GM20431 (cell line): ENCODE measurements at regions not wholly inside any gene's neighbourhood (a gene's known extent, or its start where the extent isn't known, plus 50 kb on each side); places are given as distances from the start of the nearest gene placed in this dataset.

ENCODE experiments used
- in situ Hi-C: fragments of 300-500 bp; cut with MseI, MboI; formaldehyde crosslinking; loops from one replicate; pipeline ENCODE4 v1.15.0; 2020; ENCODE audit warnings: low sequenced_read_pairs; ENCODE audit not compliant: unreplicated experiment

GRCh38 chr5:8304341-8304740 lies 435.4 kb downstream of the MTRR start:
- in situ Hi-C loops = no loop called here

DNA sequence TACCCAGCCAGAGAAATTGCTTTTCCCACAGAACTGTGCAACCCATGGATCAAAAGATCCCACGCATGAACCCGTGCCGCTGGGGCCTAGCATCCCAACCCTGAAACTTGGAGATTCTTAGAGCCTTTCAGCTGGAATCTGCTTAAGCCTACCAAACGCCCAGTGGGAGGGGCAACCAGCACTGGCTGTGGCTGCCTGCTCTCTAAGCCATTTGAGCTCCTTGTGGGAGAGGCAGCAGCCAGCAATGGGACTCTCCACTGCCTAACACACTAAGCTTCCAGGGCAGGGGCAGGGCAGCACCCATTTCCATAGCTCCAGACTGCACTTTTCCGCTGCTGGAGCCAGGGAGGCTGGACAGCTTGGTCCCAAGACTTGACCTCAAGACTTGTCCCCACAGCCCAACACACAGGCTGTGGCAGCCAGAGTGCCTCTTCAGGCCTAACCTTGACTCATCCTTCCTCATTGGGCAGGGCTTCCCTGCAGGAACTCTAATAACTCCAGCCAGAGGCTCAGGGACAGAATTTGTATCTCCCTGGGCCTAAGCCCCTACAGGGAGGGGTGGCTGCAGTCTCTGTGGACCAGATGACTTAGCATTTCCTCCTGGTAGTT lies 437.4 kb downstream of the MTRR start:
- in situ Hi-C loops = no loop called here

DNA sequence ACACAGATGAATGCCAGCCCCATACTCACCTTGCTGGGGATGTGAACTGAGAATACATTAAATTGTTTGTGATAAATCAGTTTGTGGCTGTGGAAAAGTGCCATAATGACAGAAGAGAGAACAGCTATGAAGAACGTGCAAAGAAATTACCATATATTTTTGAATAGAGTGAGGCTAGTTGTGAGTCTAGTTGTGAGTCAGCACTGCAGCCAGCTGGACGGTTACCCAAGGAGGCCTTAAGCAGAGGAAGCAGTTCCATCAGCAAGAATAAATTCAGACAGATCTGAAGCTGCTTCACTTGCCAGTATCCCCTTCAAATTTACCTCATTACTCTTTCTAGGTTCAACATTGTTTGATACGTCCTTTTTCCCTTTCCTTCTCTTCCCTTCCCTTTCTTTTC lies 446.0 kb downstream of the MTRR start:
- in situ Hi-C loops = no loop called here

DNA sequence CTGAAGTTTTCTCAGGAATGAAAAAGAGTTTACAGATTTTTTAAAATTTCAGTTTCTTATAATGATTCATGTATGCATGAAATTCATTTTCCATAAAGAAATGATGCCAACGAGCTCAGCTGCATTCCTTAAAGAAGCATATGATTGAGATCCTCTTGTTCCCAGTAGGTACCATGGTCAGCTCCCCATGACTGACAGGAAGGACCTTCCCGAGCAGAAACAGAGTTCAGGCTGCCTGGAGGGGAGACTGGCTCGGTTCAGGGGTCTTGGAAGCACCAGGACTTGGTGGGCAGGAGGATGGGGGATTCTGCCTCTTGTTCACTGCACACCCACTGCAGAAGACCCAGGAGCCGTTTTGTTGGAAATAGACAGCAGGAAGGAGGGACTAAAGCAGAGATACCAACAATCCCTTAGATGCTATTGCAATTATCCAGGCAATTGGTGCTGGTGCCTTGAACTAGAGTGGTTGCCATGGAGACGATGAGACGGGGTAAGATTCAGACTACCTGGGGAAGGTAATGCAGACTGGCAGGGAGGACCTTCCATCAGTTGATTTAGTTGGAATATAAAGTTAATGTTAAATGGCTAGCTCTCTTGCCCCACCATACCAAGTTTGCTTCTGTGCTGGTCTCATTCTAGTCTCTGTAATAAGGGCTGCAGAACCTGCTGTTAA lies 447.8 kb downstream of the MTRR start:
- in situ Hi-C loops = no loop called here

DNA sequence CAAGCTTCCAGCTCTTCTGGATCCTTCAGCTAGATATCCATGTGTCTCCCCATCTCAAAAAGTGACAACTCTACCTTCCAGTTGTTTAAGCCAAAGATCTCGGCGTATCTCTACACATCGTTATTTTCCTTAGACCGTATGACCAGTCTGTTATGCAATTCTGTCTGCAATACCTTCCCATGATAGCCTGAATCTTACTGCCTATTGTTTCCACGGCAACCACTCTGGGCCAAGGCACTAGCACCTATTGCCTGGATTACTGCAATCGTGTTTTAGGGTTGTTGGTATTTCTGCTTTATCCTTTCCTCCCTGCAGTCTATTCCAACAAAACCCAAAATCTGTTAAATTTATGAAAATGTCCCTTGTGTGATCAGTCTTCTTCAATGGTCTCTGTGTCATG lies 448.4 kb downstream of the MTRR start:
- in situ Hi-C loops = no loop called here

DNA sequence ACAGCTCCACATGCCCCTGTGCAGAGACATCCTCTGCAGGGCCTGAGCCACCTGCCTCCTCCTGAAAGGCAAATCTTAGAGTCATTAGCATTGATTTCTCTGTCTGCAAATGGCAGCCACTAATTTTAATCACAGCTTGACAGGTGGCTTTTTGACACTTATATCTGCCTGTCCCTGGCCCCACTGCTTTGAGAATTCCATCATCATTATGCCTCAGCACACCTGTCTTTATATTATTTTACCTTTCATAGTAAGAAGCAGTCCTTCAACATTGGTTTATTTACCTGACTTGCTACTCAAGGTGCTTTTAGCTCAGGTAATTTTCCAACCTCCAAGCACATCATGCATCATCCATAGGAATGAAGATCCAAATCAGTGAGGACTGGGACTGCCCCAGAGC lies 451.3 kb downstream of the MTRR start:
- in situ Hi-C loops = no loop called here

DNA sequence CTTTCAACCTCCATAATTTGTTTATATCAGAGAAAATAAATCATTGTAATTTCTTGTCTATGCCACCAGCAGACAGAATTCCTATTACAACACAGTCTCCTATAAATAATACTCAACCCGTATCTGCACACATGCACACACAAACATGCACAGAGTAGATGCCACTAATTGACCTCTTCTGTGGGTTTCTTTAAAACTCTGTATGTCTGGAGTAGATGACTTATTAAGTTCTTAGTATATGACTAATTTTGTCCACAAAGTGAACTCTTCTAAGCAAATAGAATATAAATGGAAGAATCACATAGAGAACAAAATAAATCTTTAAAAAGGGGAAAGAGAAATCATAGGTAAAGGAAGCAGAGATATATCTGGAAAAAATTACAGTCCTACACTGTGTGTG lies 452.3 kb downstream of the MTRR start:
- in situ Hi-C loops = no loop called here

DNA sequence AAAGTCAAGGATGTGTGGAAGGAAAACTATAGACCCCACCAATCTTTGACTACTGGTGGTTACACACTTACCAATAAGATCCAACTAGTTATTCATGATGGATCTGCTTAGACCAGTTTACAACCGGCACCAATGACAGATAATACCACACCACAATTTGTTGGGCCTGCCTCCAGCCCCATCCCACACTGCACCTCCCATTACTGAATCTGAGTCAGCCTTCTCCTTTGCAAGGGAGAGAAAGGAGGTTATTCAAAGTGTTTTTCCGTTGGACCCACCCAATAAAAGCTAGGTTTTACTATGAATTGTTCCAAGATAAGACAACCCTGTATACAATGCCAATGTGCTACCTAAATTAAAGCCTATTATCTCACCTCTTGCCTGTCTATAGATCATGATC lies 453.5 kb downstream of the MTRR start:
- in situ Hi-C loops = no loop called here

DNA sequence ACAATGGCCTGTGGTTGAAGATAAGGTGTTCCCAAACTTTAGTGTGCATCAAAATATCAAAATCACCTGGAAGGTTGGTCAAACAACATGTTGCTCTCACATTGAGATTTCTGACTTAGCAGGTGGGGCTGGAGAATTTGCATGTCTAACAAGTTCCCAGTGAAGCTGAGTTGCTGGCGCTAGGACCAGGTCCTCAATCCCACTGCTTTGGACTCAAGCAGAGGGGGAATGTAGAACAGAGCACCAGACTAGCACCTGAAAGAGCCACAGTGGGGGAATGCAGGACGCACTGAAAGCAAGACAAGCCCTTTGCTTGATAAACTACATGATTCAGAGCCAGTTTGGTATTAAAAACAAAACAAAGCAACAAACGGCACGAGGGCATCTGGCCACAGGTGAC lies 458.1 kb downstream of the MTRR start:
- in situ Hi-C loops = no loop called here

GRCh38 chr5:8329773-8330172 lies 460.8 kb downstream of the MTRR start:
- in situ Hi-C loops = no loop called here

GRCh38 chr5:8332666-8333445 lies 463.9 kb downstream of the MTRR start:
- in situ Hi-C loops = no loop called here

GRCh38 chr5:8333485-8333884 lies 464.5 kb downstream of the MTRR start:
- in situ Hi-C loops = no loop called here

- in situ Hi-C loops = no loop called here
Measured at GRCh38 chr5:8333977-8334376, 465.0 kb downstream of the MTRR start.

GRCh38 chr5:8340261-8340660 lies 471.3 kb downstream of the MTRR start:
- in situ Hi-C loops = no loop called here

- in situ Hi-C loops = no loop called here
Measured at GRCh38 chr5:8340739-8341344, 471.9 kb downstream of the MTRR start.

- in situ Hi-C loops = no loop called here
Measured at GRCh38 chr5:8341406-8341805, 472.5 kb downstream of the MTRR start.

DNA sequence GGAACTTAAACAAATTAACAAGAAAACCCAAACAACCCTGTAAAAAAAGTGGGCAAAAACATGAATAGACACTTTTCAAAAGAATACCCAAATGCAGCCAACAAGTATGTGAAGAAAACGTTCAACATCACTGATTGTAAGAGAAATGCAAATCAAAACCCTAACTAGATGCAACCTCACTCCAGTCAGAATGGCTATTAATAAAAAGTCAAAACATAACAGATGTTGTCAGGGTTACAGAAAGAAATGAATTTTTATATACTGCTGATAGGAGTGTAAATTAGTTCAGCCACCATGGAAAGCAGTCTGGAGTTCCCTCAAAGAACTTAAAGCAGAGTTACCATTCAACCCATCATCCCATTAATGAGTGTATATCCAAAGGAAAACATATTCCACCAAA lies 479.0 kb downstream of the MTRR start:
- in situ Hi-C loops = no loop called here

DNA sequence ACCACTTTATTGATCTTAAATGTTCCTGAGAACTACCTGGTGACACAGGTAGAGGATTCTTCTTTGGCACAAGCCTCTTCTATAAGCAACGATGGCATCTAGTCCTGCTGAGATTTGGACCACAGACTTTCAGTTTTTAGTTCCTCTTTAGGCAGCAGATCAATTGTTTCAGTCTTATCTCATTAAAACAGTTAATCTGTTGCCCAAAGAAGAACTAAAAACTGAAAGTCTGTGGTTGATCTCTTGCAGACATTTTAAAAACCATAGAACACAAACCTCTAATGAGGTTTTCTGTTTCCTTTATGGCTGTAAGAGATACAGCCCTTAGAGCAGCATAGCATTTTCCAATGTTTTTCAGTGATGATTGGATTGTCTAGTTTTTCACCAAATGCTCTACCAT lies 480.9 kb downstream of the MTRR start:
- in situ Hi-C loops = no loop called here

DNA sequence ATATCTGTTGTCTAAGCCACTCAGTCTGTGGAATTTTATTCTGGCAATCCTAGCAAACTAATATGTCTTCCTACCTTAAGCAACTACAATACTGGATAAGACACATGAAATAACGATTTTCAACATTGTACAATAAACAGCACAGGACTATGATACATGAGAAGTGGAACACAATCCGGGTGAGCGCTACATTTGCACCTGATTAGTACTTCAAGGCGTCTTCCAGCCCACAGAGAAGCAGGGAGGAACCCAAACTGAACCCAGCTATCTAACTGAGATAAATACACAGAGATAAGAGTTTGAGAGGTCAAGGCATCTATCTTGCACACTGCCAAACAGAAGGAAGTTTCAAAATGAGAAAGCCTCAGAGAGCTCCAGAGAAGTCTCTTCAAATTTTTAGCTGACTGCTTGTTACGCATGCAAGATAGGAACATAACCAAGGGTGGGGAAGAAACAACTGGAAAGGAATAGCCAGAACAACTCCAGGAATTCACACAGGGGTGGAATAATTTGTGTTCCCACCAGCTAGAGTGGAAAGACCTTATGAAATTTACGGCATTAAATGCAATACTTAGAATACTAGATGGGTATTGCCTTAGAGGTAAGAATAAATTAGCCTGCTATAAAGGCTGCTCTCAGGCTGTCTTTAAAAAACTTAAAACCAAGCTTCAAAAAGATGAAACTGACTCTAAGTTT lies 481.8 kb downstream of the MTRR start:
- in situ Hi-C loops = no loop called here

GRCh38 chr5:8355981-8356380 lies 487.0 kb downstream of the MTRR start:
- in situ Hi-C loops = no loop called here
